A549 (cell line): ENCODE measurements at regions not wholly inside any gene's neighbourhood (a gene's known extent, or its start where the extent isn't known, plus 50 kb on each side); places are given as distances from the start of the nearest gene placed in this dataset.

Experiments used
- ATAC-seq, 2 experiments: fragments of 200-7000 bp in 1 of 2; fragments of >200 bp in 1 of 2; cut with Nextera tagmentation in 1 of 2; cut with Tn5 transposase in 1 of 2; 3 replicates each; pipeline versions ENCODE4 v1.8.0 to v1.9.1; 2018 to 2020; ENCODE audit warnings: mild to moderate bottlenecking in 1 of 2, moderate library complexity in 1 of 2
- CTCF ChIA-PET: fragments of 300-600 bp; sonication (Branson Sonifier 250); formaldehyde crosslinking; extraction: SDS; loops from one replicate; lab custom pipeline; 2021; ENCODE audit warnings: antibody characterized with exemption, inconsistent platforms; lab: Yijun Ruan, JAX
- POLR2A ChIA-PET: fragments of 350-600 bp; formaldehyde crosslinking; extraction: SDS; loops from one replicate; lab custom pipeline; 2021; ENCODE audit warnings: antibody characterized with exemption, inconsistent platforms; lab: Yijun Ruan, JAX
- DNase-seq, 2 experiments: peaks; one replicate each; pipeline versions ENCODE4 v3.0.0 to v3.0.0-alpha.2; 2011 to 2016; ENCODE audit warnings: low read depth in 1 of 2, low spot score in 1 of 2
- FAIRE-seq: peaks from 2 replicates; lab custom pipeline; 2011; peaks lifted over from hg19 to GRCh38; lab: Jason Lieb, UNC
- H3K27ac ChIP-seq, 2 experiments: fragments of >200 bp; sonication (Bioruptor Twin); formaldehyde crosslinking; 3 replicates each; pipeline ENCODE4 v1.5.1; 2016 to 2017
- H3K4me1 ChIP-seq: fragments of >200 bp; sonication (Bioruptor Twin); formaldehyde crosslinking; 3 replicates; pipeline ENCODE4 v1.6.1; 2016
- H3K4me2 ChIP-seq: fragments of >200 bp; sonication (Bioruptor Twin); formaldehyde crosslinking; 3 replicates; pipeline ENCODE4 v1.6.1; 2016
- H3K4me3 ChIP-seq: fragments of >200 bp; sonication (Bioruptor Twin); formaldehyde crosslinking; 3 replicates; pipeline ENCODE4 v1.5.1; 2016
- H3K9me3 ChIP-seq: fragments of >200 bp; sonication (Bioruptor Twin); formaldehyde crosslinking; 3 replicates; pipeline ENCODE4 v1.6.1; 2016
- CBX2 ChIP-seq: fragments of 200-600 bp; sonication (generic); IDR thresholded peaks from 2 replicates; pipeline ENCODE4 v1.6.1; 2016; ENCODE audit warnings: low read depth, mild to moderate bottlenecking, borderline replicate concordance
- CBX8 ChIP-seq: fragments of 200-600 bp; sonication (generic); IDR thresholded peaks from 2 replicates; pipeline ENCODE4 v1.6.1; 2016
- CHD2 ChIP-seq: fragments of 150-350 bp; IDR thresholded peaks from 2 replicates; pipeline ENCODE4 v1.6.1; 2014; ENCODE audit warnings: low read length; ENCODE audit not compliant: partially characterized antibody
- CHD4 ChIP-seq: fragments of 200-600 bp; sonication (generic); IDR thresholded peaks from 2 replicates; pipeline ENCODE4 v1.6.1; 2016; ENCODE audit warnings: antibody characterized with exemption, mild to moderate bottlenecking, borderline replicate concordance
- E2F6 ChIP-seq: IDR thresholded peaks from 2 replicates; pipeline ENCODE4 v1.6.1; 2012; ENCODE audit warnings: low read depth, borderline replicate concordance
- EHMT2 ChIP-seq: fragments of 200-600 bp; sonication (generic); IDR thresholded peaks from 2 replicates; pipeline ENCODE4 v1.6.1; 2016; ENCODE audit warnings: antibody characterized with exemption, low read depth, mild to moderate bottlenecking, moderate library complexity
- ELK1 ChIP-seq: fragments of 150-350 bp; IDR thresholded peaks from 2 replicates; pipeline ENCODE4 v1.6.1; 2014; ENCODE audit warnings: low read depth, mild to moderate bottlenecking, low read length
- ESRRA ChIP-seq: fragments of 150-350 bp; IDR thresholded peaks from 2 replicates; pipeline ENCODE4 v1.6.1; 2014; ENCODE audit warnings: mild to moderate bottlenecking, low read length, borderline replicate concordance
- FOSL2 ChIP-seq, 2 experiments: fragments of 450-650 bp in 1 of 2; fragments of >200 bp in 1 of 2; sonication (Bioruptor Twin) in 1 of 2; formaldehyde crosslinking; IDR thresholded peaks; 2 replicates each; pipeline versions ENCODE4 v1.5.0 to v1.6.1; 2016 to 2020; ENCODE audit warnings: mild to moderate bottlenecking in 1 of 2, moderate library complexity in 1 of 2
- HDAC2 ChIP-seq: fragments of 200-600 bp; sonication (generic); IDR thresholded peaks from 2 replicates; pipeline ENCODE4 v1.6.1; 2016
- HEYL ChIP-seq: fragments of 250-450 bp; sonication (Bioruptor Pico); IDR thresholded peaks from 2 replicates; pipeline ENCODE4 v1.8.0; 2021; ENCODE audit warnings: mild to moderate bottlenecking, moderate library complexity
- HOXA7 ChIP-seq: fragments of 250-450 bp; sonication (Bioruptor Pico); IDR thresholded peaks from 2 replicates; pipeline ENCODE4 v1.5.0; 2020; ENCODE audit warnings: mild to moderate bottlenecking, moderate library complexity
- HOXB13 ChIP-seq: fragments of 250-450 bp; sonication (Bioruptor Pico); IDR thresholded peaks from 2 replicates; pipeline ENCODE4 v1.5.0; 2020; ENCODE audit warnings: low read depth, mild to moderate bottlenecking, moderate library complexity
- HOXB5 ChIP-seq: fragments of 250-450 bp; sonication (Bioruptor Pico); IDR thresholded peaks from 2 replicates; pipeline ENCODE4 v1.5.0; 2020; ENCODE audit warnings: mild to moderate bottlenecking, moderate library complexity
- JUN ChIP-seq, 2 experiments: fragments of >200 bp; sonication (Bioruptor Twin); formaldehyde crosslinking; IDR thresholded peaks; 2 replicates in 1 of 2; 3 replicates in 1 of 2; pipeline ENCODE4 v1.6.1; 2016 to 2017
- KDM1A ChIP-seq: fragments of 200-600 bp; sonication (generic); IDR thresholded peaks from 2 replicates; pipeline ENCODE4 v1.6.1; 2016; ENCODE audit warnings: low read depth, mild to moderate bottlenecking
- MAX ChIP-seq: IDR thresholded peaks from 2 replicates; pipeline ENCODE4 v1.6.1; 2012
- NFE2L2 ChIP-seq: fragments of 150-350 bp; conservative IDR thresholded peaks from 2 replicates; pipeline ENCODE4 v1.6.1; 2014; ENCODE audit warnings: low read length
- NR3C1 ChIP-seq: fragments of >200 bp; sonication (Bioruptor Twin); formaldehyde crosslinking; IDR thresholded peaks from 3 replicates; pipeline ENCODE4 v1.6.1; 2017
- PHF8 ChIP-seq: fragments of 200-600 bp; sonication (generic); IDR thresholded peaks from 2 replicates; pipeline ENCODE4 v1.6.1; 2016; ENCODE audit warnings: low read depth, mild to moderate bottlenecking, antibody characterized with exemption, moderate library complexity, borderline replicate concordance
- RAD21 ChIP-seq, 2 experiments: fragments of >200 bp in 1 of 2; sonication (Bioruptor Twin) in 1 of 2; formaldehyde crosslinking in 1 of 2; IDR thresholded peaks in 1 of 2; conservative IDR thresholded peaks in 1 of 2; 2 replicates in 1 of 2; 3 replicates in 1 of 2; pipeline ENCODE4 v1.6.1; 2012 to 2018; ENCODE audit warnings: inconsistent platforms in 1 of 2
- RARB ChIP-seq: fragments of 250-450 bp; sonication (Bioruptor Pico); IDR thresholded peaks from 2 replicates; pipeline ENCODE4 v1.8.0; 2021; ENCODE audit warnings: mild to moderate bottlenecking, moderate library complexity
- RNF2 ChIP-seq: fragments of 200-600 bp; sonication (generic); IDR thresholded peaks from 2 replicates; pipeline ENCODE4 v1.6.1; 2016; ENCODE audit warnings: low read depth, mild to moderate bottlenecking, antibody characterized with exemption, moderate library complexity, borderline replicate concordance
- SMC3 ChIP-seq: fragments of >200 bp; sonication (Bioruptor Twin); formaldehyde crosslinking; IDR thresholded peaks from 3 replicates; pipeline ENCODE4 v1.6.1; 2018; ENCODE audit warnings: inconsistent platforms
- TFCP2L1 ChIP-seq: fragments of 250-450 bp; sonication (Bioruptor Pico); IDR thresholded peaks from 2 replicates; pipeline ENCODE4 v1.5.0; 2021; ENCODE audit warnings: mild to moderate bottlenecking
- TP53 ChIP-seq: fragments of 250-450 bp; sonication (Bioruptor Pico); IDR thresholded peaks from 2 replicates; pipeline ENCODE4 v1.5.0; 2021; ENCODE audit warnings: mild to moderate bottlenecking, moderate library complexity
- ZC3H11A ChIP-seq: fragments of 450-650 bp; IDR thresholded peaks from 2 replicates; pipeline ENCODE4 v1.6.1; 2014; ENCODE audit warnings: antibody characterized with exemption, mild to moderate bottlenecking
- ZNF302 ChIP-seq: fragments of 250-450 bp; sonication (Bioruptor Pico); IDR thresholded peaks from 2 replicates; pipeline ENCODE4 v1.9.0; 2021; ENCODE audit warnings: inconsistent platforms, mild to moderate bottlenecking, moderate library complexity
- WGBS: methylation state at CpG from one replicate; pipeline ENCODE4 v1.1.6; 2017; ENCODE audit errors: missing lambda C conversion rate; 5-methylcytosine and 5-hydroxymethylcytosine counted together
- TF ChIP-seq, protein P1 (sequence below): IDR thresholded peaks from 2 replicates; pipeline ENCODE4 v1.6.1; 2012

DNA sequence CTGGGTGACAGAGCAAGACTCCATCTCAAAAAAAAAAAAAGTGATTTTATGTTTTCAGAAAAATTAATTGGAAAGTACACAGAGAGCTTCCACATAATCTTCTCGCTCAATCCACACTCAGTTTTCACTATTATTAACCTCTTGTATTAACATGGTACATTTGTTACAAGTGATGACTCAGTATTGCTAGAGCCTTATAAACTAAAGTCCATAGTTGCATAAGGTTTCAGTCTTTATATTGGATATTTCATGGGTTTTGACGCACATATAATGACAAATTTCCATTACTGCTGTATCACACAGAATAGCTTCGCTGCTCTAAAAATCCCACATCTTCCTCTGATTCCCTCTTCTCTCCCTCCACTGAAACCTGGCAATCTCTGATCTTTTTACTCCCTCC, 603.5 kb downstream of the XIRP2 start:
- no peak overlapping the region for H3K4me3 ChIP-seq
- no peaks in the 10 kb centered on the region for H3K4me1 ChIP-seq
- no peak overlapping the region for H3K27ac ChIP-seq
- H3K9me3 ChIP-seq = no peaks in the 10 kb centered on the region
- DNase-seq (no peak), FAIRE-seq (no peak), ATAC-seq (no peak)
- ChIA-PET CTCF (interaction anchor here (1.4 kb wide), 1 partner anchor 15 kb away, joined by 3 read pairs; no protein-coding TSS in a partner anchor), POLR2A (no interaction called here)
- 63% methylated on average over 3 of the region's 3 CpGs for WGBS
- no peak overlapping the region for H3K4me2 ChIP-seq
- TF ChIP-seq TFCP2L1 (CRISPR knock-in tag) (no peak), HOXB5 (no peak), ZC3H11A (no peak), ESRRA (no peak), ELK1 (no peak)

GRCh38 chr2:167490455-167490854, 602.2 kb downstream of the XIRP2 start:
- no peak for FAIRE-seq
- Histone ChIP-seq H3K4me2 (no peak overlapping the region), H3K4me1 (no peaks in the 10 kb centered on the region), H3K27ac (no peak overlapping the region), H3K4me3 (no peak overlapping the region), H3K9me3 (no peaks in the 10 kb centered on the region)
- no peak for TF ChIP-seq CBX2
- no peak for TF ChIP-seq NR3C1
- no peak for TF ChIP-seq RARB (CRISPR knock-in tag)
- TF ChIP-seq E2F6 = no peak
- no peak for TF ChIP-seq SMC3
- TF ChIP-seq HOXB5 = no peak
- no peak for TF ChIP-seq JUN (IDR thresholded peaks at IDR 0.05)
- TF ChIP-seq MAX = no peak
- no peak for TF ChIP-seq HEYL
- TF ChIP-seq RNF2 = no peak
- no peak for TF ChIP-seq FOSL2 (IDR thresholded peaks at IDR 0.05)
- no peak for TF ChIP-seq FOSL2 (CRISPR knock-in tag; IDR thresholded peaks at IDR 0.05)
- no peak for TF ChIP-seq HDAC2
- TF ChIP-seq CHD4 = no peak
- TF ChIP-seq PHF8 = no peak
- TF ChIP-seq, protein P1, sequence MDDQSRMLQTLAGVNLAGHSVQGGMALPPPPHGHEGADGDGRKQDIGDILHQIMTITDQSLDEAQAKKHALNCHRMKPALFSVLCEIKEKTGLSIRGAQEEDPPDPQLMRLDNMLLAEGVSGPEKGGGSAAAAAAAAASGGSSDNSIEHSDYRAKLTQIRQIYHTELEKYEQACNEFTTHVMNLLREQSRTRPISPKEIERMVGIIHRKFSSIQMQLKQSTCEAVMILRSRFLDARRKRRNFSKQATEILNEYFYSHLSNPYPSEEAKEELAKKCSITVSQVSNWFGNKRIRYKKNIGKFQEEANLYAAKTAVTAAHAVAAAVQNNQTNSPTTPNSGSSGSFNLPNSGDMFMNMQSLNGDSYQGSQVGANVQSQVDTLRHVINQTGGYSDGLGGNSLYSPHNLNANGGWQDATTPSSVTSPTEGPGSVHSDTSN = no peak
- no peak for DNase-seq
- ChIA-PET CTCF (no interaction called here), POLR2A (no interaction called here)
- no peak for ATAC-seq

DNA sequence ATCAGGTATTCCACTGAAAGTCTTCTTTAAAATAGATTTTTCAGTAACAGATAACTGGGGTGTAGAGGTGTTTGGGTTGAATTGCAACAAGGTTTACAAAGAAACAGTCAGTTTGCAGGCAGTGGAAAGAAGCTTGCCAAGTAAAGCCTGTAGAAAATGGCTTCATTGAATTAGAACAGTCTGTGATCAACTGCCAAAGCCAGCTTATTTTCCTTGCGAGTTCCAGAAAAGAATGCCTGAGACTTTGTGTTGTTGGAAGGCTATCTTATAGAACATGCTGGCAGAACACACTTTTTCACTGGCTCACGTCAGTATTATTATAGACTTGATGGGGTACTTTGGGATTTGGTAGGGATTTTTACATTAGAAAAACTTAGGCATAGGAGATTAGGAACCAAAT, 601.0 kb downstream of the XIRP2 start:
- 59% methylated on average over 2 of the region's 2 CpGs for WGBS
- Histone ChIP-seq H3K9me3 (no peaks in the 10 kb centered on the region), H3K4me2 (no peak overlapping the region), H3K4me3 (no peak overlapping the region), H3K4me1 (no peaks in the 10 kb centered on the region), H3K27ac (no peak overlapping the region)
- DNase-seq = no peak
- no peak for FAIRE-seq
- TF ChIP-seq CHD2 (no peak), TFCP2L1 (CRISPR knock-in tag) (no peak), CBX8 (no peak), RAD21 (conservative IDR thresholded peaks at IDR 0.05 in 1 of 2, IDR thresholded peaks at IDR 0.05 in 1 of 2) (no peak), NFE2L2 (no peak), HOXB13 (no peak), E2F6 (no peak), KDM1A (no peak), HOXA7 (CRISPR knock-in tag) (no peak), RNF2 (no peak), TP53 (CRISPR knock-in tag) (no peak), ZNF302 (CRISPR knock-in tag) (no peak), EHMT2 (no peak)
- TF ChIP-seq, protein P1 = no peak
- no peak for ATAC-seq
- ChIA-PET POLR2A (no interaction called here), CTCF (no interaction called here)
